Fibroblast of skin of left biceps (primary cell): ENCODE measurements at regions not wholly inside any gene's neighbourhood (a gene's known extent, or its start where the extent isn't known, plus 50 kb on each side); places are given as distances from the start of the nearest gene placed in this dataset.

Experiments used
- DNase-seq, 2 experiments: peaks; one replicate each; pipeline ENCODE4 v3.0.0-alpha.2; 2013; ENCODE audit warnings: low read depth in 2 of 2

DNA sequence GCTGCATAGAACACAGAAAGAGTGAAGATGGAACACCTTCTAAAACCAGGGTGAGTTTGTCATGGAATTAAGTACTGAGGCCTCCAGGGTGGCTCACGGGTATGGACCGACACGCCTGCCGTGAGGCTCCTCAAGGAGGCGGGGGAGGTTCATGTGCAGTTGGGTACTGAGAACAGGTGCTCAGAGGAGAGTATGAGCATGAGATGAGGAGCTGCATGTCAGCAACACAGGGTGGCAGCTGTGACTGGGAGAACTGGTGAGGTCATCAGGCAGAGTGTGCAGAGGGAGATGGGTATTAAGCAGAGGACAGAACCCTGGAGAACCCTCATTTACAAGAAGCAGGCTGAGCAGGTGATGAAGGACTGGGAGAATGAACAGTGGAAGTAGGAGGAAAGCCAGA is 63.2 kb upstream of the KLHL29 start:
- no peak for DNase-seq

DNA sequence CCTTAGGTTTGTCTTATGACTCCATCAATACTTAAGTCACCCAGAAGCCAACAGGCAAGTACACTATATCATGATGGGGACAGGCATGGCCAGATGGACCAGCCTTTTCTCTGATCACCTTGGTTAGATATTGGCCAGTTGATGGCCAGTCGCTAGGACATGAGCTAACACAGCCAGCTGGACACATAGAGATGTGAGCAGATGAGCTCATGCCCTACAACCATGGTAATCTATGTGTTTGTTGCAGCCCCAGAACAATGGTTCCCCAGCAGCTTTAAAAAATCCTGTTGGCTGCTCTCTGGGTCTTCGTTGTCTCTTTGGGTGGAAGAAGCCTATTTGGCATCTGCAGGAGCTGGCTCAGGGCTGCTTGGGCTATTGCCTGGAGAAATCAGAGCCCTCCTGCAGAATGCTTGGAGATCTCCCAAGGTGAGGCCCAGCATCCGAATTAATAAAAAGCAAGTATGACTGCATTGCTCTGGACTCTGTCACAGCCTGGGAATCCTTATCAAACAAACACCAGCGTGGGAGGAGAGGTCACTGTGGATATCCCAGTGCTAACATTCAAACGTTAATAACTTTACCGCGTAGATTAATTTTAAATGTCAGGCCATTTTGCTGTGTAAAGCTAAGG is 62.3 kb upstream of the KLHL29 start:
- no peak for DNase-seq

- no peak for DNase-seq
Measured at GRCh38 chr2:23323198-23323916, 61.6 kb upstream of the KLHL29 start.

DNA sequence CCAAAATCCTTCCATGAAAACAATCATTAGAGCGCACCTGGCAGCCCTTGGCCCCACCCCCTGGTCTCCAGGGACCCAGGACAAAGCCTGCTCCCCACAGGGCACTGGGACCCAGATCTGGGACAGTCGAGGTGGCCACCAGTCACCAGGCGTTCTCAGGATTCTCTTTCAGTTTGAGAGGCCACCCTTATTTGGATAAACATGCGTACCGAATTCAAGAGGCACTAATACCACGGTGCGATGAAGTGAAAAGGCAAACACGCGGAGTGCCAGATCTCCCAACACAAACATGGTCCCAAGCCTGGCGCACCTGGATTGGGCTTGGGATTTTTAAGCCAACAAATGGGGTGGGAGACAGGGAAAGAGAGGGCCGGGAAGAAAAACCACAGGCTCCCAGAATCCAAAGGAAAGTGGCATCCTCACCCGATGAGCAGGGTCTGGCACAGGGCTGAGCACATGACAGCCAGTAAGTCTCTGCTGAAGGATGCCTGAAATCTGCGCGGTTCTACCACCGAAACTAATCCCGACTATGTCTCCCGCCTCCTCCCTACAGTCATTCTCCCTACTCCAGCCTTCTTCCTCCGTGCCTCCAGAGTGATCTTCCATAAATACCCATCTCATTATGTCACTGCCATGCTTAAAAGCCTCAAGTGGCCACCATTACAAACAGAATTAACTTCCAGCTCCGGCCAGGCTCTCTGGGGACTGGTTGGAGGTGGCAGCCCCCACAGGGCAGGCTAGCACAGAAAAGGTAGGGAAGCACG is 60.9 kb upstream of the KLHL29 start:
- DNase-seq: no peak

- DNase-seq: no peak
Measured at GRCh38 chr2:23326330-23326729, 58.6 kb upstream of the KLHL29 start.

- DNase-seq: no peak
Measured at GRCh38 chr2:23327416-23327815, 57.6 kb upstream of the KLHL29 start.

DNA sequence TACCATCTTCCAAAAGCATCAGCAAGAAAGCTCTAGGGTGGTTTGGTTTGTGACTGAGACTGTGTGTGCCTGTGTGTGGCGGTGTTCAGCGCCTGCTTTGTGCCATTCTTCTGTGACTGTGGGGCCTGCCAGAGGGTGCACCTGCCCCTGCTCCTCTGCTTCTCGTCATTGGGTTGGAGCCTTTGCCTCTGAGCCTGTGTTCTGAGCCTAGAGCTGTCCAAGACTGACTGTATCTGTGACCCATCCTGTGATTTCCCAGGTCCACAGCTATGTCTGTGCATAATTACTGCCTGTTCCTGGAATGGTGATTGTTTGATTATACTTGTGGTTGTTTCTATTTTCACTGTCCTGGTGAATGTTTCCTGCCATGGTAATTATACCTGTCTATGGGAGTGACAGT is 57.1 kb upstream of the KLHL29 start:
- no peak for DNase-seq

DNA sequence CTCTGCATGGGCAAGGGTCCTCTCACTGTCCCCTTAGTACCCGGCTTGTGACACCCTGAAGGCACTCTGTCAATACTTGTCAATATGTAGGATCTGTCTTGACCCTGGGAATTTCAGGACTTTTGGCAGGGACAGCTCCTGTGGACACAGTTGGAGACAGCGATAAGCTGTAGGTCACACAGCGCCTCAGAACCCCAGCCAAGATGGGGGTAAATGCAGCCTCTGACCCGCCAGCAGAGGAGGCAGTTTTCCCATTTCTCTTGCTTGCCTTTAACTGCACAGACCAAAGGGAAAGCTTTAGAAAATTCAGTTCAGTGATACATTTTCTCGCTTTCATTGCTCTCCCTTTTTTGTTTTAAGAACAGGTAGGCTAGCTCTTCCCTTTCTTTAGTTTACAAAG is 54.8 kb upstream of the KLHL29 start:
- no peak for DNase-seq
